PFSK-1 (cell line): ENCODE measurements at regions not wholly inside any gene's neighbourhood (a gene's known extent, or its start where the extent isn't known, plus 50 kb on each side); places are given as distances from the start of the nearest gene placed in this dataset.

Source experiments
- FOXP2 ChIP-seq: optimal IDR thresholded peaks from 2 replicates; pipeline ENCODE3; 2011; ENCODE audit warnings: borderline replicate concordance, control low read depth, inconsistent platforms; ENCODE audit not compliant: insufficient read depth; ENCODE audit errors: extremely low read length, extremely low read depth
- POLR2AphosphoS5 ChIP-seq: IDR thresholded peaks from 2 replicates; pipeline ENCODE4 v1.6.1; 2012; ENCODE audit warnings: low read depth, mild to moderate bottlenecking, control low read depth, low read length, moderate library complexity
- REST ChIP-seq, 2 experiments: IDR thresholded peaks; 2 replicates each; pipeline versions ENCODE4 v1.6.1 to v1.8.0; 2011 to 2012; ENCODE audit warnings: low read depth in 2 of 2, low read length in 2 of 2, control low read depth in 1 of 2, inconsistent platforms in 1 of 2, mild to moderate bottlenecking in 1 of 2, moderate library complexity in 1 of 2; ENCODE audit not compliant: insufficient read depth in 1 of 2
- SIN3A ChIP-seq: IDR thresholded peaks from 2 replicates; pipeline ENCODE4 v1.6.1; 2012; ENCODE audit warnings: mild to moderate bottlenecking, low read length, moderate library complexity, borderline replicate concordance; ENCODE audit not compliant: insufficient read depth
- TAF1 ChIP-seq: IDR thresholded peaks from 2 replicates; pipeline ENCODE4 v1.6.1; 2012; ENCODE audit warnings: low read length, control low read depth, borderline replicate concordance; ENCODE audit not compliant: insufficient read depth

GRCh38 chr12:92612611-92613010, 90.2 kb upstream of the PLEKHG7 start:
- no peak for TF ChIP-seq REST (IDR thresholded peaks at IDR 0.05; ENCODE audit: insufficient read depth in 1 of 2, low read depth in 2 of 2, low read length in 2 of 2)
- no peak for TF ChIP-seq TAF1
- TF ChIP-seq FOXP2, result no peak
- no peak for TF ChIP-seq SIN3A
- TF ChIP-seq POLR2AphosphoS5, result no peak

GRCh38 chr12:92608151-92609091, 94.4 kb upstream of the PLEKHG7 start:
- TF ChIP-seq REST (IDR thresholded peaks at IDR 0.05; ENCODE audit: insufficient read depth in 1 of 2, low read depth in 2 of 2, low read length in 2 of 2) (no peak), TAF1 (no peak), POLR2AphosphoS5 (no peak), SIN3A (no peak), FOXP2 (no peak)

- TF ChIP-seq POLR2AphosphoS5, result no peak
- no peak for TF ChIP-seq TAF1
- TF ChIP-seq REST (IDR thresholded peaks at IDR 0.05; ENCODE audit: insufficient read depth in 1 of 2, low read depth in 2 of 2, low read length in 2 of 2), result no peak
- TF ChIP-seq FOXP2, result no peak
- no peak for TF ChIP-seq SIN3A
These were observed 95.8 kb upstream of the PLEKHG7 start for GRCh38 chr12:92606956-92607355.

GRCh38 chr12:92605621-92606170, 97.1 kb upstream of the PLEKHG7 start:
- no peak for TF ChIP-seq POLR2AphosphoS5
- TF ChIP-seq REST (IDR thresholded peaks at IDR 0.05; ENCODE audit: insufficient read depth in 1 of 2, low read depth in 2 of 2, low read length in 2 of 2), result no peak
- no peak for TF ChIP-seq FOXP2
- TF ChIP-seq TAF1, result no peak
- no peak for TF ChIP-seq SIN3A
